Superior temporal gyrus (tissue), 1 donor: ENCODE measurements at regions not wholly inside any gene's neighbourhood (a gene's known extent, or its start where the extent isn't known, plus 50 kb on each side); places are given as distances from the start of the nearest gene placed in this dataset.
A peak's percentile ranks its signal among the peaks of the same experiment; 100 is the strongest.
"Not testable (repeated sequence)": the region's sequence is repeated elsewhere in the genome, so short reads cannot be mapped to it uniquely, and the experiment has no call there.

Source experiments
- DNase-seq: peaks from one replicate; pipeline ENCODE4 v3.0.0-alpha.2; 2016; ENCODE audit errors: extremely low spot score

GRCh38 chrX:115840729-115841409, 279.9 kb downstream of the PLS3 start:
- DNase-seq, result not testable (repeated sequence)

- not testable (repeated sequence) for DNase-seq
Measured at GRCh38 chrX:115850986-115851385, 290.0 kb downstream of the PLS3 start.

- not testable (repeated sequence) for DNase-seq
Measured at GRCh38 chrX:115853260-115853659, 292.3 kb downstream of the PLS3 start.

GRCh38 chrX:115881170-115881569, 289.4 kb upstream of the AGTR2 start:
- not testable (repeated sequence) for DNase-seq

GRCh38 chrX:115884121-115884520, 286.4 kb upstream of the AGTR2 start:
- not testable (repeated sequence) for DNase-seq

- not testable (repeated sequence) for DNase-seq
Measured at GRCh38 chrX:115888041-115888440, 282.5 kb upstream of the AGTR2 start.

GRCh38 chrX:115888519-115888918, 282.0 kb upstream of the AGTR2 start:
- DNase-seq, result not testable (repeated sequence)

- no peak for DNase-seq
Measured at GRCh38 chrX:115889121-115889890, 281.2 kb upstream of the AGTR2 start.

- peak; percentile 23 for DNase-seq
Measured at GRCh38 chrX:115892056-115892708, 278.4 kb upstream of the AGTR2 start.

GRCh38 chrX:115892787-115893671, 277.5 kb upstream of the AGTR2 start:
- DNase-seq, result peak; percentile 75

- DNase-seq, result peak; percentile 73
Measured at GRCh38 chrX:115894087-115894486, 276.5 kb upstream of the AGTR2 start.

GRCh38 chrX:115895678-115896329, 274.7 kb upstream of the AGTR2 start:
- no peak for DNase-seq

GRCh38 chrX:115896362-115896761, 274.2 kb upstream of the AGTR2 start:
- DNase-seq, result no peak

- DNase-seq, result no peak
Measured at GRCh38 chrX:115897956-115898355, 272.6 kb upstream of the AGTR2 start.

- peak; percentile 80 for DNase-seq
Measured at GRCh38 chrX:115898382-115899001, 272.1 kb upstream of the AGTR2 start.

- no peak for DNase-seq
Measured at GRCh38 chrX:115900425-115900824, 270.1 kb upstream of the AGTR2 start.

- DNase-seq, result no peak
Measured at GRCh38 chrX:115901241-115901640, 269.3 kb upstream of the AGTR2 start.

- DNase-seq, result no peak
Measured at GRCh38 chrX:115902995-115903394, 267.5 kb upstream of the AGTR2 start.

GRCh38 chrX:115906276-115906675, 264.3 kb upstream of the AGTR2 start:
- DNase-seq, result no peak

GRCh38 chrX:115906881-115907280, 263.7 kb upstream of the AGTR2 start:
- DNase-seq, result no peak

- DNase-seq, result no peak
Measured at GRCh38 chrX:115909017-115909416, 261.5 kb upstream of the AGTR2 start.
